Panc1 (cell line): ENCODE measurements at regions not wholly inside any gene's neighbourhood (a gene's known extent, or its start where the extent isn't known, plus 50 kb on each side); places are given as distances from the start of the nearest gene placed in this dataset.

Source experiments
- ATAC-seq: fragments of 200-7000 bp; cut with Tn5 transposase; 2 replicates; pipeline ENCODE4 v1.9.1; 2020; ENCODE audit warnings: mild to moderate bottlenecking, moderate library complexity
- BruUV-seq: library from RNA; stranded (reverse); fragments of 400-500 nt; replicated peaks from 2 replicates; lab custom pipeline; 2021; lab: Mats Ljungman, UMichigan
- CTCF ChIA-PET: fragments of 300-600 bp; sonication (Branson Sonifier 250); formaldehyde crosslinking; loops from one replicate; lab custom pipeline; 2022; ENCODE audit warnings: antibody characterized with exemption; lab: Charles Lee
- POLR2A ChIA-PET: fragments of 300-600 bp; sonication (Branson Sonifier 250); formaldehyde crosslinking; loops from one replicate; lab custom pipeline; 2022; ENCODE audit warnings: antibody characterized with exemption; lab: Charles Lee
- DNase-seq: peaks from one replicate; pipeline ENCODE4 v3.0.0-alpha.2; 2010; ENCODE audit warnings: low read depth, low spot score
- H3K27ac ChIP-seq: 2 replicates; pipeline ENCODE4 v1.5.1; 2011; ENCODE audit warnings: mild to moderate bottlenecking, low read length, inconsistent platforms
- H3K27me3 ChIP-seq: fragments of 200-500 bp; sonication (Bioruptor generic); 2 replicates; pipeline ENCODE4 v1.6.0; 2014; ENCODE audit warnings: low read length, inconsistent platforms; ENCODE audit not compliant: control insufficient read depth, insufficient read depth
- H3K36me3 ChIP-seq: fragments of 200-500 bp; sonication (Bioruptor generic); 2 replicates; pipeline ENCODE4 v1.5.1; 2014; ENCODE audit warnings: inconsistent platforms, mild to moderate bottlenecking, low read length, moderate library complexity; ENCODE audit not compliant: control insufficient read depth, insufficient read depth
- H3K4me1 ChIP-seq: 2 replicates; pipeline ENCODE4 v1.5.1; 2011; ENCODE audit warnings: inconsistent platforms, mild to moderate bottlenecking, low read length, moderate library complexity; ENCODE audit not compliant: control insufficient read depth, insufficient read depth
- H3K4me3 ChIP-seq, 2 experiments: 2 replicates each; pipeline ENCODE4 v1.5.1; 2011 to 2012; ENCODE audit warnings: low read depth in 2 of 2, low read length in 2 of 2, mild to moderate bottlenecking in 2 of 2, inconsistent platforms in 1 of 2, moderate library complexity in 1 of 2
- H3K9me3 ChIP-seq: fragments of 200-500 bp; sonication (Bioruptor generic); 2 replicates; pipeline ENCODE4 v1.5.1; 2014; ENCODE audit warnings: low read depth, mild to moderate bottlenecking, inconsistent platforms, low read length, moderate library complexity; ENCODE audit not compliant: control insufficient read depth, insufficient read depth
- CTCF ChIP-seq: fragments of 450-650 bp; IDR thresholded peaks from 2 replicates; pipeline ENCODE4 v1.5.1; 2017; ENCODE audit warnings: mild to moderate bottlenecking
- POLR2AphosphoS5 ChIP-seq: IDR thresholded peaks from 2 replicates; pipeline ENCODE4 v1.6.1; 2012; ENCODE audit warnings: mild to moderate bottlenecking, low read depth, low read length, moderate library complexity
- REST ChIP-seq, 2 experiments: IDR thresholded peaks; 2 replicates each; pipeline ENCODE4 v1.6.1; 2011 to 2012; ENCODE audit warnings: low read depth in 2 of 2, control low read depth in 1 of 2, low read length in 1 of 2, mild to moderate bottlenecking in 1 of 2, moderate library complexity in 1 of 2; ENCODE audit not compliant: insufficient read depth in 1 of 2
- SIN3A ChIP-seq: IDR thresholded peaks from 2 replicates; pipeline ENCODE4 v1.6.1; 2012; ENCODE audit warnings: low read depth, mild to moderate bottlenecking, low read length, moderate library complexity, borderline replicate concordance; ENCODE audit not compliant: insufficient read depth
- TCF7L2 ChIP-seq: IDR thresholded peaks from 2 replicates; pipeline ENCODE4 v1.6.1; 2011; ENCODE audit warnings: mild to moderate bottlenecking, low read depth, low read length, inconsistent platforms
- in situ Hi-C: cut with HindIII; loops from 2 replicates; pipeline ENCODE4 v1.10.0; 2016; ENCODE audit warnings: low sequenced_read_pairs, low pct_unique_long_range_greater_than_20kb
- intact Hi-C: fragments of 100-400 bp; cut with micrococcal nuclease; formaldehyde crosslinking; loops from one replicate; pipeline ENCODE4 v1.10.0; 2022; ENCODE audit not compliant: unreplicated experiment

- CTCF ChIA-PET: no interaction called here
- H3K36me3 ChIP-seq: no peaks in the 10 kb centered on the region
- DNase-seq (no peak), ATAC-seq (no peak)
- POLR2A ChIA-PET: no interaction called here
- no TSS peak for BruUV-seq
- in situ Hi-C loops (no loop called here), intact Hi-C loops (no loop called here)
- H3K4me1 ChIP-seq: no peaks in the 10 kb centered on the region
- H3K27me3 ChIP-seq: no peaks in the 10 kb centered on the region; the same call in 1 of the 2 replicates
- TF ChIP-seq CTCF (no peak), TCF7L2 (no peak), SIN3A (no peak), POLR2AphosphoS5 (no peak), REST (IDR thresholded peaks at IDR 0.05; ENCODE audit: insufficient read depth in 1 of 2, low read depth in 2 of 2, low read length in 1 of 2) (no peak)
- H3K4me3 ChIP-seq: no peak overlapping the region
- no peak overlapping the region for H3K27ac ChIP-seq
- H3K9me3 ChIP-seq: no peaks in the 10 kb centered on the region
These were observed 95.0 kb upstream of the FAM20C start for GRCh38 chr7:97310-97841.

- no peaks in the 10 kb centered on the region for H3K4me1 ChIP-seq
- intact Hi-C loops: no loop called here
- no peak overlapping the region for H3K4me3 ChIP-seq
- DNase-seq (peak; percentile 22), ATAC-seq (peak; percentile 89)
- no peaks in the 10 kb centered on the region for H3K36me3 ChIP-seq
- BruUV-seq: no TSS peak
- peaks cover 5% of the 10 kb centered on the region; the same call in 1 of the 2 replicates for H3K27me3 ChIP-seq
- no peak overlapping the region for H3K27ac ChIP-seq
- ChIA-PET CTCF (no interaction called here), POLR2A (no interaction called here)
- no peak for TF ChIP-seq CTCF
- TF ChIP-seq POLR2AphosphoS5: no peak
- no peak for TF ChIP-seq TCF7L2
- no peak for TF ChIP-seq SIN3A
- TF ChIP-seq REST (IDR thresholded peaks at IDR 0.05; ENCODE audit: insufficient read depth in 1 of 2, low read depth in 2 of 2, low read length in 1 of 2): no peak
- H3K9me3 ChIP-seq: no peaks in the 10 kb centered on the region
- in situ Hi-C loops: no loop called here
These were observed 91.0 kb upstream of the FAM20C start for GRCh38 chr7:101146-102046.
